Left kidney (tissue), 1 donor: ENCODE measurements at regions not wholly inside any gene's neighbourhood (a gene's known extent, or its start where the extent isn't known, plus 50 kb on each side); places are given as distances from the start of the nearest gene placed in this dataset.

ENCODE experiments used
- DNase-seq: peaks from one replicate; pipeline ENCODE4 v3.0.0-alpha.2; 2013

DNA sequence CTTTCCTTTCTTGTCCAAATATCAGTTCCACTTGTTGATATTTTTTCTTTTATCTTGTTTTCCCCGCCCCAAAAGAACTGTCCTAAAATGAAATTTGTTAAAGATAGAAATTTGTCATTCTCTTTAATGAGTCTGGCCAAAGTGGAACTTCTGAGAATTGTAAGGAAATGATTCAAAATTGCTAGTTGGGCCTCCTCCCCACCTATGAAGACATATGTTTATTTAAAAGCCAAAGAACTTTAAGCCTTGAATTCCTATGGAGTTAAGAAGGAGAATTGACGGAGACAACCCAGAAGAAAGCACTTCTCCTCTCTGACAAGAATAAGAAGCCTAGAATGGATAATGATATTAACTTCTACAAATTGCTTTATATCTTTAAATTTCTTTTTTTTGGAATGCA, 59.1 kb upstream of the ALDH1A1 start:
- no peak for DNase-seq

DNA sequence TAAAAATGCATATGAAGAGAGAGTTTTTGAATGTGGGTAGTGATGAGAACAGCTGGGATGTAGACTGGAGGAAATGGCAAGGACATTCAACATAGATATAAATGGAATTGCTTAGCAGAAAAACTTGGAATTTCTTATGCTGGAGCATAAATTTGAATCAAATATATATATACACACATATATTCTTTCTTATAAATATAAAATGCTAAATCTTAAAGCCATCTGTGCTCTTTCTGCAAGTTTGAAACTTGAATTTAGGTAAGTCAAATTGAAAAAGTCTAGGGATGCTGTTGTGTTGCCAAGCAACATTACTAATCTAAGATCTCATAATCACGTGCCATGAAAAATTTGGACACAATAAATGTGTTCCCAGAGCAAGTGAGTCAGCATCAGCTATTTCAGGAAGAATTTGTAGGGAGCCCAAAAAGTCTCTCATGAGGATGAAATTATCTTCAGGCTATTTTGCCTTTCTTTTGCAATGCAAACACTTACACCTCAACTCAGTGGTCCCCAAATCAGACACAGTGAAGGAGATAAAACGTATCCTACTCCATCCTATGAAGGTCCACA, 58.4 kb upstream of the ALDH1A1 start:
- no peak for DNase-seq

DNA sequence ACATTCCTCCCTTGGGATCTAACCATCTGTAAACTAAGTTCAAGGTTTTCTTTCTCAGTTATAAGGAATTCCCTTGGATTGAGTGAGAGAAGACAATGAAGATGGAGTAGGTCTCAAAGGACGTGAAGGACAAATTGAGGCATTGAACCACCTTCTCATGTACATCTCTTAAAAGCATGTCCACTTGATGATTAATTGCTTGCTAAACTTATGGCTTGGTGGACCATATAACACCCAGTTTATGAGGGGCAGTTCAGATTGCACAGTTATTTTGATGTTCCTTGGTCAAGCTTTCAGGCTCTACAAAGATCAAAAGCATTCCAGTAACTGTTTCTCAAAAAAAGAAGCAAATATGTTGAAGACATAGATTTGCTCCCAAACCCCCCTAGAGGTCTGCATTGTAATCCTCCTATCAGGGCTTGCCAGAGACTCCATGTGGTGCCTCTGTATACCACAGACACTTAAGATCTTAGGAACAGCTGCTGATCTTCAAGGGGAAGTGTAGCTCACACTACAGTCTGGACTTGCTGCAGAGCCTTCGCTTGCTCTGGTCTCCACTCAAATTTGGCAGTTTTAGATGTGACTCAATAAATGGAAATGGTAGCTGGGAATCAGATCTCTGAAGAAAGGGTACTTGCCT, 56.9 kb upstream of the ALDH1A1 start:
- DNase-seq, result no peak

DNA sequence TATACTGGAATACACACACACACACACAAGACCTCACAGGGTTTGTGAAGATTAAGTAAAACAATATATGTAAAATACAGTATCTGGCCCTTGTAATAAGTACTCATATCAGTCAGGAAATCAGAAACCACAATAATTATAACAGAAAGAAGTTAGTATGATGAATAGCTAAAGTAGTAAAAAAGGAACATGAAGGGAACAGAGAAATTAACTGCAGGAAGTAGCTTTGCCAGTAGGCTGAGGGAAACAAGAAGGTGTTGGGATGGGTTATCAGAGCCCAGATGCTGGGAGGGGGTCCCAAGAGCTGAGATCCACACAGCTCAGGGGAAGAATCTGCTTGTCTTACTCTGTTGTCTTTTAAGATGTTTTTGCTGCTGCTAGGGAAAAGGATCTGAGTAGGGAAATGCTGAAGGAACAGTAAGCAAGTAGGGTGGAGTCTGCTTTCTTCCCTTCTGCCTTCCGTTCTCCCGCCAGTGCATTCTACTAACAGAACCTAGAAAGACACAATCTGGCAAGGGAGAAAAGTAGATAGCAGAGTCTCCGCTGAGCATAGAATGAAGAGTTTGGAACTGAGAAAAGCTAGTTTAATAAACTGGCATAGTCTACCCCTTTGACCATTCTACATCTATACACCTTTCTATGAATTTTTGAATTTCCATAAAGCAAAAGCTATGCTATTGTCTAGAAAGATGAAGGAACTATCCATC, 55.3 kb upstream of the ALDH1A1 start:
- DNase-seq, result no peak

DNA sequence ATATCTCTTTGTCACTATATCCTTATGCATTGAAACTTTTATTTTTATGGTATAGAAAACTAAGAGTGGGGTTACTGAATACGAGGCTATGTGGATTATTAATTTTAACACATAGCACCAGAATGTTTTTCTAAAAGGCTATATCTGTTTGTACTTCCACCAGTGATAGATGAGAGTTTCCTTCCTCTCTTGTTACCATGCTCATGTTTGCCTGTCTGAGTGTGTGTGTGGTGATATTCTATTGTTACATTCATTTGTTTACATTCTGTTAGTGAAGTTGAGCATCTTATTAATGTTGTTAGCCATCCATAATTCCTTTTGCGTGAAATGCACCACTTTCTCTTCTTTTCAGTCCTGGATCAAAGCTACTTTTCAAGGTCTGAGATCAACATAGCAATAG, 54.1 kb upstream of the ALDH1A1 start:
- no peak for DNase-seq
